Ascending aorta (tissue), 2 donors: ENCODE measurements at regions not wholly inside any gene's neighbourhood (a gene's known extent, or its start where the extent isn't known, plus 50 kb on each side); places are given as distances from the start of the nearest gene placed in this dataset.
"Not testable (repeated sequence)": the region's sequence is repeated elsewhere in the genome, so short reads cannot be mapped to it uniquely, and the experiment has no call there.

Experiments used
- DNase-seq, 2 donors: peaks; one replicate each; pipeline ENCODE4 v3.0.0-alpha.2; 2019; ENCODE audit warnings: low spot score in 2 of 2
- H3K27ac ChIP-seq, 2 donors: fragments of 200-600 bp; sonication (generic); one replicate each; pipeline ENCODE4 v1.5.1; 2016 to 2017; ENCODE audit warnings: mild to moderate bottlenecking in 1 of 2
- H3K27me3 ChIP-seq: fragments of 200-600 bp; sonication (generic); one replicate; pipeline ENCODE4 v1.5.1; 2017
- H3K36me3 ChIP-seq, 2 donors: fragments of 200-600 bp; sonication (generic); one replicate each; pipeline ENCODE4 v1.5.1; 2016
- H3K4me1 ChIP-seq, 2 donors: fragments of 200-600 bp; sonication (generic); one replicate each; pipeline ENCODE4 v1.5.1; 2016 to 2017; ENCODE audit warnings: mild to moderate bottlenecking in 1 of 2
- H3K4me3 ChIP-seq, 2 donors: fragments of 200-600 bp; sonication (generic); one replicate each; pipeline ENCODE4 v1.5.1; 2016 to 2017; ENCODE audit warnings: mild to moderate bottlenecking in 1 of 2
- H3K9me3 ChIP-seq, 2 donors: fragments of 200-600 bp; sonication (generic); one replicate each; pipeline ENCODE4 v1.5.1; 2016
- CTCF ChIP-seq, 3 experiments: fragments of 200-600 bp in 2 of 3; fragments of 450-650 bp in 1 of 3; sonication (generic) in 2 of 3; IDR thresholded peaks; one replicate each; pipeline ENCODE4 v1.5.1; 2016 to 2019; ENCODE audit warnings: antibody characterized with exemption in 3 of 3, mild to moderate bottlenecking in 1 of 3, moderate library complexity in 1 of 3
- intact Hi-C: fragments of 100-400 bp; cut with DNase I; formaldehyde crosslinking; loops from one replicate; pipeline ENCODE4 v1.15.1; 2023

DNA sequence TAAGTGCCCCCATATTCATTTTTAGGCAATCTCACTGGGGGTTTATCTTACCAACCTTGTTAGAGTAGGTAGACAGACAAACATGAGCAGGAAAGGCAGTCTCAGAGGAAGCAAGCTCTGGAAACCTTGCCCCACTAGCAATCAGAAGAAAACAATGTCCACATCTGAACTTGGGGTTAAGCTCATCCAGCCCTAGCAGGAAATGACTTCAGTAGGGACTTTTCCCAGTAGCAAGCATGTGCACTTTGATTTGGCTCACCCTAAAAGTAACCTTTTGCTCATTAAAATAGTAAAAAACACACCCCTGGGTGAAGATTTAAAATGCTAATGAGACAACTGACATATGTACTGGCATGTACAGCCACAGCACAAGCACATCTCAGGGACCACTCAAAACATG is 175.5 kb downstream of the AKAIN1 start:
- intact Hi-C loops, result no loop called here
- Histone ChIP-seq H3K9me3 (no peaks in the 10 kb centered on the region), H3K27me3 (no peaks in the 10 kb centered on the region), H3K4me3 (no peak overlapping the region), H3K36me3 (no peaks in the 10 kb centered on the region), H3K27ac (no peak overlapping the region), H3K4me1 (no peaks in the 10 kb centered on the region)
- no peak for TF ChIP-seq CTCF (IDR thresholded peaks at IDR 0.05)
- no peak for DNase-seq

DNA sequence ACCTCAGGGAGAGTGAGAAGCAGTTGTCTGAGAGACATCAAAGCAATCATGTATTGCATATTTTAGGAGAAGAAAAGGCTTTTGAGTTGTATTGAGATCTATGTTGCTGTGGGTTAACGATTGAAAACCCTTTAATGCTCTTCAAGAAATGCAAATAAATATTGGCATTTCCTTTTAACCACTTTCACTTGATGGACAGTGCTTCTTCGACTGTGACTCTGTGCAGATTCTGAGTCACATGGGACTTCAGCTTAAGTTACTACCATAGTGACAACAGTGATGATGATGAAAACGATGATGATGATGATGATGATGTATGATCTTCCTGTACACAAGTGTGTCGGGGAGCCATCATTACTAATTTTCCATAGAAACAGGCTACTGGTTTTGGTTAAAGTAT is 181.8 kb downstream of the AKAIN1 start:
- no peak for TF ChIP-seq CTCF (IDR thresholded peaks at IDR 0.05)
- DNase-seq, result no peak
- Histone ChIP-seq H3K9me3 (no peaks in the 10 kb centered on the region), H3K27ac (no peak overlapping the region), H3K4me1 (no peaks in the 10 kb centered on the region), H3K27me3 (no peaks in the 10 kb centered on the region), H3K36me3 (no peaks in the 10 kb centered on the region), H3K4me3 (no peak overlapping the region)
- intact Hi-C loops, result no loop called here

DNA sequence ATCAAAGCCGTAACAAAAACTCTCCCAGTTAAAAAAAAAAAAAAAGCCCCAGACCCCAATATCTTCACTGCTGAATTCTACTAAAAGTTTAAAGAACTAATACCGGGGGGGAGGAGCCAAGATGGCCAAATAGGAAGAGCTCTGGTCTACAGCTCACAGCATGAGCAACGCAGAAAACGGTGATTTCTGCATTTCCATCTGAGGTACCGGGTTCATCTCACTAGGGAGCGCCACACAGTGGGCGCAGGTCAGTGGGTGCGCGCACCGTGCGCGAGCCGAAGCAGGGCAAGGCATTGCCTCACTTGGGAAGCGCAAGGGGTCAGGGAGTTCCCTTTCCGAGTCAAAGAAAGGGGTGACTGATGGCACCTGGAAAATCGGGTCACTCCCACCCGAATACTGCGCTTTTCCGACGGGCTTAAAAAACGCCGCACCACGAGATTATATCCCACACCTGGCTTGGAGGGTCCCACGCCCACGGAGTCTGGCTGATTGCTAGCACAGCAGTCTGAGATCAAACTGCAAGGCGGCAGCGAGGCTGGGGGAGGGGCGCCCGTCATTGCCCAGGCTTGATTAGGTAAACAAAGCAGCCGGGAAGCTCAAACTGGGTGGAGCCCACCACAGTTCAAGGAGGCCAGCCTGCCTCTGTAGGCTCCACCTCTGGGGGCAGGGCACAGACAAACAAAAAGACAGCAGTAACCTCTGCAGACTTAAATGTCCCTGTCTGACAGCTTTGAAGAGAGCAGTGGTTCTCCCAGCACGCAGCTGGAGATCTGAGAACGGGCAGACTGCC is 192.8 kb downstream of the AKAIN1 start:
- intact Hi-C loops, DNase-seq, H3K27ac ChIP-seq, H3K4me1 ChIP-seq, H3K9me3 ChIP-seq, H3K36me3 ChIP-seq, H3K27me3 ChIP-seq: not testable (repeated sequence)
- peak overlapping the region; percentile 30 to 43 for H3K4me3 ChIP-seq

DNA sequence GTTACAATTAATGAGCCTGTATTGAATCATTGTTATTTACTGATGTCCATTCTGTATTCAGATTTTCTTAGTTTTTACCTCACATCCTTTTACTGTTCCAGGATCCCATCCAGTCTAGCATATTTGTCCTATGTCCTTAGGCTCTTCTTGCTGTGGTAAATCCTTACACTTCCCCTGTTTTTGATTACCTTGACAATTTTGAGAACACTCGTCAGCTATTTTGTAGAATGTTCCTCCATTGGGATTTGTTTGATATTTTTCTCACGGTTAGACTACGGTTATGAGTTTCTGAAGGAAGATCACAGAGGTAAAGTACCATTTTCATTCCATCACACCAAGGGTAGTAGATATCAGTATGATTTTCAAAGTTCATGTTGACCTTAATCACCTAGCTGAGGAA is 202.3 kb downstream of the AKAIN1 start:
- no peak for DNase-seq
- H3K27me3 ChIP-seq, result no peaks in the 10 kb centered on the region
- intact Hi-C loops, result no loop called here
- H3K4me3 ChIP-seq, result no peak overlapping the region
- TF ChIP-seq CTCF (IDR thresholded peaks at IDR 0.05), result no peak
- H3K36me3 ChIP-seq, result no peaks in the 10 kb centered on the region
- H3K9me3 ChIP-seq, result no peaks in the 10 kb centered on the region
- H3K27ac ChIP-seq, result no peak overlapping the region
- H3K4me1 ChIP-seq, result no peaks in the 10 kb centered on the region

DNA sequence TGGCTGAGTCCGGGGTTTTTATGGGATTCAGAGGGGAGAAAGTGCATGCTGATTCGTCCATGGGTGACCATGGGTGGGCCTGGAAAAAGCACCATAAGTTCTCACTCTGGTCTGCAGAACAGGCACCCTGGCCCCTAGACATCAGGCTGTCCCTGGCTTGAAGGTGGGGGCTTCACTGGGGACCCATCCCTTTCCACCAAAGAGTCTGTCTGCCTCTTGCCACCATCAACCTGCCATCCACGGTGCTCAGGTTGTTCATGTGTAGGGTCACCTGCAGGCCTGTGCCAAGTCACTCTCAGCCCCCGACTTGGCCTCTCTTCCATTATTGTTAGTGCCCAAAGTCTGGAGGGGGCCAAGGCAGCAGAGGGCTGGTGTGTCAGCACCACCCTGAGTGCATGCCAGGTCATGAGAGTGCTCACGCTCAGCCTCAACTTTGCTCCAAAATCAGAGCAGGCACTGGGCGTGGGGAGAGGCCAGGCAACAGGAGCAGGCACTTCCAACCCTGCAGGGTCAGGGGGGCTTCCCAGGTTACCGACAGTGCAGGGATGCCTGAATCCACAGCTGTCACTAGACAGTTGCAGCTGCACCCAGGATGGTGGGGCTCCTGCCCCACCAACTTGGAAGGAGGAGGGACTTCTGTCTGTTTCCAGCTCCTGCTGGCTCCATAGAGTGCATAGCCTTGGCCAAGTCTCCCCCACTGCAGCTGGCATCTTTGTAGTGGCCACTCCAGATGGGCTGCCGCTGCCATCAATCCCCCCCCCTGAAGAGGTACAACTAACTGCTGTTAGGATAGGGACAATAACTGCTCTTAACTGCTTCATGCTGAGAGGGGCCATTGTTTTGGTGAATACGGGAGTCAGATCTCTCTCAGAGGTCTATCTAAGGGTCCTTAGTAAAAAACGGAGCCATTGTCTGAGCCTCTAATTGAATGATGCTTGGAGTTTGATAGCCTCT is 209.3 kb downstream of the AKAIN1 start:
- DNase-seq, result no peak
- no peaks in the 10 kb centered on the region for H3K27me3 ChIP-seq
- no peaks in the 10 kb centered on the region for H3K9me3 ChIP-seq
- no peak overlapping the region for H3K4me3 ChIP-seq
- TF ChIP-seq CTCF (IDR thresholded peaks at IDR 0.05), result no peak
- no peaks in the 10 kb centered on the region for H3K36me3 ChIP-seq
- no peaks in the 10 kb centered on the region for H3K4me1 ChIP-seq
- intact Hi-C loops, result no loop called here
- no peak overlapping the region for H3K27ac ChIP-seq

- Histone ChIP-seq H3K4me1 (no peaks in the 10 kb centered on the region), H3K36me3 (no peaks in the 10 kb centered on the region), H3K27ac (no peak overlapping the region), H3K27me3 (no peaks in the 10 kb centered on the region), H3K4me3 (no peak overlapping the region), H3K9me3 (peaks cover 0 to 5% of the 10 kb centered on the region in 2 donors)
- DNase-seq, result no peak
- TF ChIP-seq CTCF (IDR thresholded peaks at IDR 0.05), result no peak
- intact Hi-C loops, result no loop called here
Measured at GRCh38 chr18:4986677-4987076, 210.4 kb downstream of the AKAIN1 start.
